ENCODE measurements at regions not wholly inside any gene's neighbourhood (a gene's known extent, or its start where the extent isn't known, plus 50 kb on each side); places are given as distances from the start of the nearest gene placed in this dataset.

- no peak for DNase-seq
These were observed 286.5 kb downstream of the LPIN1 start for GRCh38 chr2:12032975-12033374.

DNA sequence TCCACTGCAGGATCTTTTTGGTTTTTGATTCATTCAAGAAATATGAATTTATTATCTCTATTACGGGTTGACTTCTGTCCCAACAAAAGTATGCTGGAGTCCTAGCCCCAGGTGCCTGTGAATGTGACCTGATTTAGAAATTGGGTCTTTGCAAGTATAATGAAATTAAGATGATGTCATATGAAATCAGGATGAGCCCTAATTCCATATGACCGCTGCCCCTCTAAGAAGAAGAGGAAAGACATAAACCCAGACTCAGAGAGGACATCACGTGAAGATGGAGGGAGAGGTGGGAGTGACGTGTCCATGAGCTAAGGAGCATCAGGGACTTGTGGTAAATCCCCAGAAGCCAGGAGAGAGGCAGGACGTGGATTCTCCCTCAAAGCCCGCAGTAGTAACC, 287.1 kb downstream of the LPIN1 start:
- no peak for DNase-seq

GRCh38 chr2:12034382-12034781, 287.9 kb downstream of the LPIN1 start:
- DNase-seq = no peak

GRCh38 chr2:12035029-12035720, 288.7 kb downstream of the LPIN1 start:
- no peak for DNase-seq

GRCh38 chr2:12035956-12036639, 289.7 kb downstream of the LPIN1 start:
- no peak for DNase-seq

DNA sequence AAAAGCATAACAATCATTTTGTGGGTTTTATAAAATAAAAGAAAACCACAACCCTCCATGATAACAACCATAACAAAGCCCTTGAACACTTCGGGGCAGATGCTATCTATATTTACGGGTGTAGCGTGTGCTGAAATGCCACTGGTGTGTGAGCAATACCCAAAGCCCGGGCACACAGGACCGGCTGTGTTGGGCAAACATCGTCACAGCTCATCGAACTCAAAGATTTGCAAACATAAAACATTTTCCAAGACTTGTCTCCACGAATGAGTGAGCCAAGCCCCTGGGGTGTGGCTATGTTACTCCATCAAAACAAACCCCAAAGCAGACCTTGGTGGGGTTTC, 290.2 kb downstream of the LPIN1 start:
- DNase-seq = no peak

- DNase-seq = no peak
These were observed 290.9 kb downstream of the LPIN1 start for GRCh38 chr2:12037301-12037700.

DNA sequence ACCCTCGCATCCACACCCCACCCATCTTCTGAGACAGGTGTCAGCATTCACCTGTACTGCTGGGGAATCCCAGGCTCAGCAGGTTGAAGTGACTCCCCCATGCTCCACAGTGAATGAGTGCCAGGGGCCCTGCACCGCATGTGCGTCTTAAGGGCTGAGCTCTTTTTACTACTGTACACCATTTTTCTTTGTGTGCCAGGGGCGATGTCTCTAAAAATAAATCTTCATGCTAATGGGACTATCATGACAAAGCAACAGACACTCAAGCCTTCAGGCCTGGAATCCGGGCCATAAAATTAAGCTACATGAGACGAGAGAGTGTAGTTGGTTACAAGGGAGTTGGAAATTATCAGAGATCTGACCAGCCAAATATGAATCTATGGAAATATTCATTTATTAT, 294.8 kb downstream of the LPIN1 start:
- DNase-seq = no peak

- no peak for DNase-seq
These were observed 296.7 kb downstream of the LPIN1 start for GRCh38 chr2:12043131-12043530.

DNA sequence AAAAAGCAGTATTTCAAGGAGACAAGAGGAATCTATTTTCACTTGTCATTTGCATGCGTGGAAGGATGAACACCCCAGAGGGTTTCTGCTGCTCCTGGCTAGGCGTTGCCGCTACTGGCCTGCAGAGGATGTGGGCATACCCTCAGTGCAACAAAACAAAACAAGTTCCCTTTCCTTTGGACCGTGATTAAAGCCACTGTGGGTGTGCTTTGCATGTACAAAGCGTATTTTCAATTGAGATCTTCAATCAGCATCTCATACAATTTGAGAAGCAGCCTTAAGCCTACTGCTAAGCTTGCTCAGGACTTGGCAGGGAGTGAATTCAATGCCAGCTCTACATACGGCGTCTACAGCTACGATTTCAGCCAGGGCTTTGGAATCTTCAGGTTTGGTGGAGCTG, 298.4 kb downstream of the LPIN1 start:
- DNase-seq = no peak

GRCh38 chr2:12045864-12046291, 299.4 kb downstream of the LPIN1 start:
- no peak for DNase-seq

DNA sequence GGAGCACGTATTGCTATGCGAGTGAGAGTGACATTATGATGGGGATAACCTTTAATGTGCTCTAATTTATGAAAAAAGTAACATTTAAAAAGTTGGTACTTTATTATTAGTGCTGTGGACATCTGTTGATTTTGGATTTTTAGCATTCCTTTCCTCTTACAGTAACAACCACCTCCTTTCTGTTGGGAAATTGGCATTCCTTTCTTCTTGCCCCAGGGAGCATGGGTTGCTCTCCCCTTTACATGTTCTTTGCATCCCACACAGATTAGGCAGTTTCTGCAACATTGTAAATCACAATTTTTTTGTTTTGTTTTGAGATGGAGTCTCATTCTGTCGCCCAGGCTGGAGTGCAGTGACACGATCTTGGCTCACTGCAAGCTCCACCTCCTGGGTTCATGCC, 300.2 kb downstream of the LPIN1 start:
- DNase-seq = no peak

DNA sequence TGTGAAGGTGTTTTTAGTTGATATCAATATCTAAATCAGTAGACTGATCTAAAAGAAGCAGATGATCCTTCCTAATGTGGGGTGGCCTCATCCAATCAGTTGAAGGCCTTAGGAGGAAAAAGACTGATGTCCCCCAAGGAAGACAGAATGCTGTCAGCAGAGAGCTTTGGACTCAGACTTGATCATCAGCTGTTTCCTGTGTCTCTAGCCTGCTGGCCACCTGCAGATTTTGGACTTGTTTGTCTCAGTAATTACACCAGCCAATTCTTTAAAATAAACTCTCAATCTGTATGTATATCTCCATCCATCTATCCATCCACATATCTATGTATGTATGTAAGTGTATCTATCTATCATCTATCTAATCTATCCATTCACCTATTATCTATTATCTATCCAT, 301.3 kb downstream of the LPIN1 start:
- DNase-seq = no peak

GRCh38 chr2:12048550-12048949, 302.1 kb downstream of the LPIN1 start:
- no peak for DNase-seq

DNA sequence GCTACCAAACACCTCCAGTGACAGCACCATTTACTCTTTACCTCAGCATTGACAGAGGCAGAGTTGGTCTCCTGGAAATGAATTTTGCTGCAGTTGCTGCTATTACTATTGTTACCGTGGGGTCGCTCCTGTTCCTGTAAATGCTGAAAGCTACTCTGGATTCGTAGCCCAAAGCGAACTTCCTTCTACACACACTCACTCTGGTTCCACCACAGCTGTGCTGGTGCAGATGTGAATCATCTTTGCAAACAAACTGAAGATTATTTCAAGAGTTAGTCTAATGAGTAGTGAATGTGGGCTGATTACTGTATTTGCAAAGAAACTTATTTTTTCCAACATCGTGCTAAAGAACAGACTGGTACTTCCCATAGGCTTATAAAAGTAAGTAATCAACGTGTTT, 304.0 kb downstream of the LPIN1 start:
- DNase-seq = no peak

- no peak for DNase-seq
These were observed 305.4 kb downstream of the LPIN1 start for GRCh38 chr2:12051831-12052230.

DNA sequence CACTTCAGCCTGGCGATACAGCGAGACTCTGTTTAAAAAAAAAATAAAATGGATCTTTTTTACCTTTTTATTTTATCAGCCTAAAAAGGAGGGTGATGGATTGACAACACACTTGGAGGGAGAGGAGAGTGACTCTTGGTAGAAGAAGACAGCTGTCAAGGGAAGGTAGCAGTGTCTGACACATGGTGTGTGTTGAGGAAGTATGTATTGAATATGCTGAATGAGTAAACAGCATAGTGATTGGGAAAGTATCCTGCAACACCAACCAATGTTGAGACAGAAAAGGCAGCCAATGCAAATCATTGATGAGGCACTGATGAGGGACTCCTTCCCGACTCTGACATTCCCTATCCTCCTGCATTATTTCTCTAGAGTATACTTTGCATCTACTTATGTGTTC, 306.4 kb downstream of the LPIN1 start:
- no peak for DNase-seq

- no peak for DNase-seq
These were observed 308.7 kb downstream of the LPIN1 start for GRCh38 chr2:12054956-12055618.

- peak; percentile 31 for DNase-seq
These were observed 311.2 kb downstream of the LPIN1 start for GRCh38 chr2:12057436-12058166.

DNA sequence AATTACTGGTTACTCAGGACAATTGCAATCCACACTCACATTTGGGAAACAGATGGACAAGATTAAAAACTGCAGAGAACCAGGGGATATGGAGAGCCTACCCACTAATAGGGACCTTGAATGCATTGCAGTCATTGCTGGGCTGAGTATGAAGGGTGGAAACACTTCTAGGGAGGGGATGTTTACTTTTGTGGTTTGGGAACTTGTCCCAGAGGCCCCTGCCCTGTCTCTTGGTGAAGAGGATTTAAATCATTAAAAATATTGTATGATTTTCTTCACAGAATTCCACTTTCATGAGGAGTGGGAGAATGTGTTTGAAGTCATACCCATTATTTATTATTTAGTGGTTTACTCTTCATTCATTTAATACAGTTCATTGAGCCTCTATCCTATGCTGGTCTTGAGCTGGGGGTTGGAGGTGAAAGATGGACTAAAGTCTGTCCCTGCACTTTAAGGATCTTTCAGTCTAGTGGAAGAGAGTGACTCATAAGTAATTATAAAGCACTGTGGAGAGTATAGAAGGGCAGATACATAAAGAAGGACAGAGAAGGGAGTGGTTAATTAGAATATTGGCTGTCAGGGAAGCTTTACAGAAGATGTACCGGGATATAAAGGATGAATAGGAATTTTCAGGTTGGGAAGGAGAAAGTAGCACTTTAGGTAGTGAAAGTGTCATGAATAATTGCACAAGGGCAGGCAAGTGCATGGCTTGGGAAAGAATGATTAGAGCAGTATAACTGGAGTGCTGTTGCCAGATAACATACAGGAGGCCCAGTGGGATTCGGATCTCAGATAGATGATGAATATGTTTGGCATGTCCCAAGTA, 313.4 kb downstream of the LPIN1 start:
- no peak for DNase-seq

GRCh38 chr2:12060886-12061285, 314.5 kb downstream of the LPIN1 start:
- DNase-seq = no peak

GRCh38 chr2:12061286-12062052, 315.0 kb downstream of the LPIN1 start:
- no peak for DNase-seq
